A673 (cell line): ENCODE measurements at regions not wholly inside any gene's neighbourhood (a gene's known extent, or its start where the extent isn't known, plus 50 kb on each side); places are given as distances from the start of the nearest gene placed in this dataset.

Source experiments
- BruUV-seq: library from RNA; stranded (reverse); fragments of 400-500 nt; replicated peaks from 2 replicates; lab custom pipeline; 2021; lab: Mats Ljungman, UMichigan
- CTCF ChIA-PET: fragments of 300-600 bp; sonication (Branson Sonifier 250); formaldehyde crosslinking; loops from one replicate; lab custom pipeline; 2022; ENCODE audit warnings: antibody characterized with exemption; lab: Charles Lee
- POLR2A ChIA-PET: fragments of 300-600 bp; sonication (Branson Sonifier 250); formaldehyde crosslinking; loops from one replicate; lab custom pipeline; 2022; ENCODE audit warnings: antibody characterized with exemption; ENCODE audit not compliant: low non-redundant PET; lab: Charles Lee
- DNase-seq: peaks from one replicate; pipeline ENCODE4 v3.0.0-alpha.2; 2015; ENCODE audit warnings: low spot score
- H3K27ac ChIP-seq: fragments of 200-600 bp; sonication (generic); 2 replicates; pipeline ENCODE4 v1.5.1; 2016; ENCODE audit warnings: mixed run types, low read depth, mild to moderate bottlenecking, mixed read lengths, antibody characterized with exemption, low read length; ENCODE audit not compliant: poor library complexity, severe bottlenecking
- H3K27me3 ChIP-seq: fragments of 200-600 bp; sonication (generic); replicated peaks from 2 replicates; pipeline ENCODE4 v1.6.1; 2017; ENCODE audit warnings: mixed run types, low read depth, mild to moderate bottlenecking, mixed read lengths, antibody characterized with exemption, low read length; ENCODE audit not compliant: insufficient read depth, poor library complexity
- H3K36me3 ChIP-seq: fragments of 200-600 bp; sonication (generic); 2 replicates; pipeline ENCODE4 v1.6.1; 2016; ENCODE audit warnings: mixed run types, mild to moderate bottlenecking, mixed read lengths, antibody characterized with exemption, low read length; ENCODE audit not compliant: insufficient read depth, poor library complexity, severe bottlenecking
- H3K4me1 ChIP-seq: fragments of 200-600 bp; sonication (generic); 2 replicates; pipeline ENCODE4 v1.6.1; 2017; ENCODE audit warnings: mixed run types, mild to moderate bottlenecking, mixed read lengths, antibody characterized with exemption, low read length; ENCODE audit not compliant: insufficient read depth, poor library complexity, severe bottlenecking
- H3K4me3 ChIP-seq: fragments of 200-600 bp; sonication (generic); 2 replicates; pipeline ENCODE4 v1.5.1; 2016; ENCODE audit warnings: low read depth, mixed run types, mild to moderate bottlenecking, mixed read lengths, low read length; ENCODE audit not compliant: poor library complexity, severe bottlenecking
- H3K9me3 ChIP-seq: fragments of 200-600 bp; sonication (generic); 2 replicates; pipeline ENCODE4 v1.6.1; 2016; ENCODE audit warnings: mixed run types, low read depth, mild to moderate bottlenecking, mixed read lengths, antibody characterized with exemption, low read length; ENCODE audit not compliant: poor library complexity, severe bottlenecking
- EZH2 ChIP-seq: fragments of 200-600 bp; sonication (generic); IDR thresholded peaks from 2 replicates; pipeline ENCODE4 v1.6.1; 2017; ENCODE audit warnings: borderline replicate concordance, low read depth, mild to moderate bottlenecking, mixed read lengths, antibody characterized with exemption, low read length; ENCODE audit not compliant: poor library complexity, severe bottlenecking
- intact Hi-C: fragments of 100-400 bp; cut with micrococcal nuclease; formaldehyde crosslinking; loops from one replicate; pipeline ENCODE4 v1.10.0; 2022; ENCODE audit not compliant: unreplicated experiment
- TF ChIP-seq, protein P1 (sequence below): fragments of 300-800, 200-600 bp; sonication (generic); conservative IDR thresholded peaks from 2 replicates; pipeline ENCODE4 v1.5.1; 2017; ENCODE audit warnings: low read depth, mild to moderate bottlenecking, antibody characterized with exemption, low read length, moderate library complexity, mixed read lengths

DNA sequence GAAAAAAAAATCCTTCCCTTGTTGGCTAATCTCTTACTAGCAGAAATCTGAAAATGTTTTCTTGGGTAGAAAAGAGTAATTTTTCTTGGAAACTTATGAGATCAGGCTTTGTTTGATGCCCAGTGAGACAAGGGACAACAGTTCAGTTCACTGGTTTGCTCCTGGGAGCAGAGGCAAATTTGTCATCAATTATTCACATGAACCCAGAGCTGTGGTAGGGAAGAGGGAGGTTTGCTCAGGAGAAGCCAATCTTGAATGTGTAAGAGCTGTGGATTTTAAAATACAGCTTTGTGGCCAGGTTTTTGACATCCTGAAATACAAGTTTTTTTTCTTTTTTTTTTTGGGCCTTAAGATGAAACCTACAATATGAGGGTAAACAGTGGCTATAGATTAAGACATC, 426.6 kb downstream of the ATP23 start:
- Histone ChIP-seq H3K4me3 (no peak overlapping the region), H3K4me1 (peaks cover 21% of the 10 kb centered on the region), H3K27me3 (no peaks in the 10 kb centered on the region), H3K27ac (no peak overlapping the region), H3K9me3 (no peaks in the 10 kb centered on the region), H3K36me3 (no peaks in the 10 kb centered on the region)
- BruUV-seq = no TSS peak
- intact Hi-C loops = no loop called here
- TF ChIP-seq, protein P1, sequence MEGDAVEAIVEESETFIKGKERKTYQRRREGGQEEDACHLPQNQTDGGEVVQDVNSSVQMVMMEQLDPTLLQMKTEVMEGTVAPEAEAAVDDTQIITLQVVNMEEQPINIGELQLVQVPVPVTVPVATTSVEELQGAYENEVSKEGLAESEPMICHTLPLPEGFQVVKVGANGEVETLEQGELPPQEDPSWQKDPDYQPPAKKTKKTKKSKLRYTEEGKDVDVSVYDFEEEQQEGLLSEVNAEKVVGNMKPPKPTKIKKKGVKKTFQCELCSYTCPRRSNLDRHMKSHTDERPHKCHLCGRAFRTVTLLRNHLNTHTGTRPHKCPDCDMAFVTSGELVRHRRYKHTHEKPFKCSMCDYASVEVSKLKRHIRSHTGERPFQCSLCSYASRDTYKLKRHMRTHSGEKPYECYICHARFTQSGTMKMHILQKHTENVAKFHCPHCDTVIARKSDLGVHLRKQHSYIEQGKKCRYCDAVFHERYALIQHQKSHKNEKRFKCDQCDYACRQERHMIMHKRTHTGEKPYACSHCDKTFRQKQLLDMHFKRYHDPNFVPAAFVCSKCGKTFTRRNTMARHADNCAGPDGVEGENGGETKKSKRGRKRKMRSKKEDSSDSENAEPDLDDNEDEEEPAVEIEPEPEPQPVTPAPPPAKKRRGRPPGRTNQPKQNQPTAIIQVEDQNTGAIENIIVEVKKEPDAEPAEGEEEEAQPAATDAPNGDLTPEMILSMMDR = no peak
- no peak for TF ChIP-seq EZH2
- ChIA-PET CTCF (no interaction called here), POLR2A (no interaction called here)
- no peak for DNase-seq

DNA sequence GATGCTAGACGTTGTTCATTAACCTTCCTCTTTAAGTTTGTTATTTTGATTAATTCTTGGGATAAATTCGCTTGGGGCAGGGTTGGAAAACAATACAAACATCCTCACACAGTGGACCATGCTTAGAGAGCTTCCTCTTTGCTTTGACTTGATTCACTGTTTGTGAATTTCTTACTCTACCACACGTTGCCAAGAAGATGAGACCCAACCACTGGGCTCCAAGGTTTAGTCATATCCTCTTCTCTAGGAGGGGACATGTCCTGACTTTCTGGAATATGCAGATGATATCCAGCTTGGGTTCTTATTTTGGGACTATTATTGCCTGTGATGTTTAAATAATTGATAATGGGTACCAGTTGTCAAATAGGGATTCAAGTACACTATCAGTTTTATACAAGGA, 428.2 kb downstream of the ATP23 start:
- POLR2A ChIA-PET = no interaction called here
- H3K27me3 ChIP-seq = no peaks in the 10 kb centered on the region
- no TSS peak for BruUV-seq
- intact Hi-C loops = no loop called here
- H3K36me3 ChIP-seq = no peaks in the 10 kb centered on the region
- H3K4me3 ChIP-seq = no peak overlapping the region
- H3K9me3 ChIP-seq = no peaks in the 10 kb centered on the region
- CTCF ChIA-PET = no interaction called here
- TF ChIP-seq EZH2 = no peak
- TF ChIP-seq, protein P1 = no peak
- DNase-seq = no peak
- peaks cover 12% of the 10 kb centered on the region for H3K4me1 ChIP-seq
- H3K27ac ChIP-seq = no peak overlapping the region

DNA sequence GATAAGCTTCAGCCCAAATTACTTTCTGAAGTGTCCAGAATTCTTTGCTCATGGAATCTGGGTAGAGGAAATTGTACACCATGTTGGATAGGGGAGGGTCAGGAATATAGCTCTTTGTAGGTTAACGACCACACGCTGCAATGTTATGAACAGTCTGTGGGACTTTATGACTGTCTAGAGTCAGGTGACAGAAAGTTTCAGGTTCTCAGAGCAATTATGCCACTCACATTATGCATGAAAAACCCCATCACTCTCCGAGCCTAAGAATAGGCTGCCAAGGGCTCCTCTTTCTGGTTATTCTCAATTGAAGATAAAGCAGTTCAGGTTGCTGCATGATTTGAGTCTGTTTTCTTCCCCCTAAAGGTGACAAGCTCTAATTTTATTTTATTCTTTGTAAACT, 430.9 kb downstream of the ATP23 start:
- Histone ChIP-seq H3K36me3 (no peaks in the 10 kb centered on the region), H3K27ac (no peak overlapping the region), H3K9me3 (no peaks in the 10 kb centered on the region), H3K4me3 (no peak overlapping the region), H3K27me3 (no peaks in the 10 kb centered on the region), H3K4me1 (no peaks in the 10 kb centered on the region)
- ChIA-PET POLR2A (no interaction called here), CTCF (no interaction called here)
- no peak for DNase-seq
- no TSS peak for BruUV-seq
- intact Hi-C loops = no loop called here
- TF ChIP-seq EZH2 = no peak
- TF ChIP-seq, protein P1 = no peak
